ENCODE measurements at regions not wholly inside any gene's neighbourhood (a gene's known extent, or its start where the extent isn't known, plus 50 kb on each side); places are given as distances from the start of the nearest gene placed in this dataset.

- no peak for TF ChIP-seq ZFX (IDR thresholded peaks at IDR 0.05)
- TF ChIP-seq CTCF (conservative IDR thresholded peaks at IDR 0.05): no peak
Measured at GRCh38 chr2:120984452-120985173, 248.9 kb downstream of the GLI2 start.

GRCh38 chr2:120985174-120985996 is 249.7 kb downstream of the GLI2 start:
- H3K27ac ChIP-seq: no peak overlapping the region
- TF ChIP-seq ZFX (IDR thresholded peaks at IDR 0.05) (no peak), CTCF (conservative IDR thresholded peaks at IDR 0.05) (no peak)

More at GRCh38 chr2:120984452-120985173, 248.9 kb downstream of the GLI2 start:
- no peak overlapping the region for H3K27ac ChIP-seq

GRCh38 chr2:120985997-120986651 is 250.5 kb downstream of the GLI2 start:
- no peak overlapping the region for H3K27ac ChIP-seq
- TF ChIP-seq ZFX (IDR thresholded peaks at IDR 0.05) (no peak), CTCF (conservative IDR thresholded peaks at IDR 0.05) (no peak)

GRCh38 chr2:120986898-120987650 is 251.4 kb downstream of the GLI2 start:
- TF ChIP-seq ZFX (IDR thresholded peaks at IDR 0.05) (no peak), CTCF (conservative IDR thresholded peaks at IDR 0.05) (no peak)
- no peak overlapping the region for H3K27ac ChIP-seq

GRCh38 chr2:120988051-120988699 is 252.5 kb downstream of the GLI2 start:
- no peak overlapping the region for H3K27ac ChIP-seq
- TF ChIP-seq CTCF (conservative IDR thresholded peaks at IDR 0.05) (no peak), ZFX (IDR thresholded peaks at IDR 0.05) (no peak)

GRCh38 chr2:120988700-120989511 is 253.2 kb downstream of the GLI2 start:
- no peak for TF ChIP-seq CTCF (conservative IDR thresholded peaks at IDR 0.05)
- TF ChIP-seq ZFX (IDR thresholded peaks at IDR 0.05): no peak
- H3K27ac ChIP-seq: no peak overlapping the region

Data from C4-2B (cell line).